Stromal cell of bone marrow (primary cell): ENCODE measurements at regions not wholly inside any gene's neighbourhood (a gene's known extent, or its start where the extent isn't known, plus 50 kb on each side); places are given as distances from the start of the nearest gene placed in this dataset.
A peak's percentile ranks its signal among the peaks of the same experiment; 100 is the strongest.

Experiments used
- DNase-seq: peaks from one replicate; pipeline ENCODE4 v3.0.0-alpha.2; 2012; ENCODE audit warnings: low read depth

- no peak for DNase-seq
Observed at GRCh38 chr15:36469311-36469966, 110.0 kb upstream of the CDIN1 start.

- DNase-seq, result no peak
Observed at GRCh38 chr15:36472672-36473071, 106.8 kb upstream of the CDIN1 start.

DNA sequence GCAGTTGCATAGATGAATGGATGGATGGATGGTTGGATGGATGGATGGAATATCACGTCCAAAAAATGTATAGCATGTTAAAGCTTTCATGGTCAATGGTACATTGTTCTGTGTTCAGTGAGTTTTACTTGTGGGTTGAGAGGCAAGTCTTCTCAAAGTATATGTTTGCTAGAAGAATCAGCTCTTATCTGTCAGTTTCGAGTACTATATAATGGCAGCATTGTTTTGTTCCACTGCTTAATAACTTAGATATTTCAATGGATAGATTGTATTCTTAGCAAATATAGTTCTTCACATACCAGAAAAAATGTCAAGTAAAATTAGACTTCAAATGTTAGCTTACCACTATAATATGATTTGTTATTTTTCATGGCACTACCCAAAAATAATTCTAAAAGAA is 100.9 kb upstream of the CDIN1 start:
- DNase-seq, result no peak

- DNase-seq, result no peak
Observed at GRCh38 chr15:36479200-36479896, 100.1 kb upstream of the CDIN1 start.

DNA sequence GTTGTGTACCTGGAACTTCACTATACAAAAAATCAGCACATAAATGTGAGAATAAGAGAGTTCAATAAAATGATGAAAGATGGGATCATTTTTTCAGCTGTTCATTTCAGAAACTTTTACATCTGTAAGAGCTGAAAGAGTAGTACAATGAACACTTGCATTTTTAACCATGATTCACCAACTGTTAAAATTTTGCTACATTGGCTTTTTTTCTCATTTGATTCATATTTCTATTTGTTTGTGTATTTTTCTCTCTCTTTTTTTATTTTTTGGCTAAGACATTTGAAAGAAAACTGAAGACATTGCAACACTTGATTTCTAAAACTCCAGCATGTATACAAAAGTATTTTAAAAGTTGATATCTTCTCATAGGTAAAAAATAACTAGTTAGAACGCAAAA is 98.3 kb upstream of the CDIN1 start:
- no peak for DNase-seq

GRCh38 chr15:36483409-36483808 is 96.0 kb upstream of the CDIN1 start:
- no peak for DNase-seq

GRCh38 chr15:36484038-36484778 is 95.2 kb upstream of the CDIN1 start:
- DNase-seq, result no peak

- no peak for DNase-seq
Observed at GRCh38 chr15:36491912-36492311, 87.5 kb upstream of the CDIN1 start.

DNA sequence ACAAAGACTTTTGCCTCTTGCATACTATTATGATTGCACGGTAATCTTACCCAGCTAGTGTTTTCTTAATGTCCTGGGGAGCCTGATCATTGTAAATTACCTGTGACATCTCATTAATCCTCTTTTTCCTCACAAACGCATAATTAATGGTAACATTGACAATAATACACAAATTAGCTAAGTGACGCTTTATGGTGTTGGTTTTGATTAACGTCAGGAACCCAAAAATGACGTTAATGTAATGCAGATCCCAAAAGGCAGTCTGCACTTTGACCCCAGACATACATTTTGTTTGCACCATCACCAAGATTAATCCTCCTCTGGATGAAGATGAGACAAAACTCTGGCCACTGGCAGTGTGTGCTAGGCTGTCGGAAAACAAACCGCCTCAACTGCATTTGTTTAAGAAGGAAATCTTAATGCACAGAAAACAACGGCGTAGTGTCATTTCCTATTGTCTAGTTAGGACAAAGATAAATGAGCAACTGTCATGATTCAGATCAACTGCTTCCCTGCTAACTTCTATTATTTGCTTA is 83.9 kb upstream of the CDIN1 start:
- DNase-seq, result no peak

GRCh38 chr15:36497901-36498300 is 81.5 kb upstream of the CDIN1 start:
- no peak for DNase-seq

GRCh38 chr15:36498401-36498800 is 81.0 kb upstream of the CDIN1 start:
- no peak for DNase-seq

- no peak for DNase-seq
Observed at GRCh38 chr15:36498916-36499315, 80.5 kb upstream of the CDIN1 start.

- DNase-seq, result no peak
Observed at GRCh38 chr15:36499412-36500389, 79.7 kb upstream of the CDIN1 start.

- DNase-seq, result peak; percentile 65
Observed at GRCh38 chr15:36501063-36501678, 78.3 kb upstream of the CDIN1 start.

- no peak for DNase-seq
Observed at GRCh38 chr15:36502509-36502908, 76.9 kb upstream of the CDIN1 start.

- no peak for DNase-seq
Observed at GRCh38 chr15:36506733-36507356, 72.6 kb upstream of the CDIN1 start.

- no peak for DNase-seq
Observed at GRCh38 chr15:36507458-36507857, 72.0 kb upstream of the CDIN1 start.

DNA sequence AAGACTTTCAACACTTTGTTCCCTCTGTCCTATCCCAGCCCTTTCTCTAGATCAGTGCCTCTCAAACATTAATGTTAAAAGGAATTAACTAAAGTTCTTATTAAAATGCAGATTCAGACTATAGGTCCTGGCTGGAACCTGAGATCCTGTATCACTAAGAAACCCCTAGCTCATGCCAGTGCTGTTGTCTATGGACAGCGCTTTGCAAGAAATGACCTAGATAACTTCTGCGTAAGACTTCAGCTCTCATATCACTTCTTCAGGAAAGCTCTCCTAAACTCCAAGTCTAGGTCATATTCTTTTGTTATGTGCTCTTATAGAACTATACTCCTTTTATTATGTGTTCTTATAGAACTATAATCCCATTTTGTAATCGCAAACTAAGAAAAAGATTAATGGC is 67.8 kb upstream of the CDIN1 start:
- no peak for DNase-seq

DNA sequence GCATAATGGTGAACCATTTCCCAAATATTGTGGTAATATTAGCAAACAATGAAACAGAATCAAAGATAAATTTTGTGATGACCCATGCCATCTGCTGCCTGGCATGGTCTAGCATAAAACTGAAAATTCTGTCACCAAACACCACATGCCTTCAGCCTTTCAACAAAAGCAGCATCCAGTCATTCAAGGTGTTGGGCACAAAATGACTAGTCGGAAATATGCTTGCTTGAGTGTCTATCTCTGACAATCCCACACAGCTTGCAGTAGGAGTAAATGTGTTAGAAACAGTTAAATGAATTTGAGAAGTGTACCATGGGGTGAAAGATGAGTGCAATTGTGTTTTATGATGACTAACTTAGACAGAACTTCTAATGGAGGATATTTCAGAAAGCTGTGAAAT is 61.7 kb upstream of the CDIN1 start:
- DNase-seq, result no peak

DNA sequence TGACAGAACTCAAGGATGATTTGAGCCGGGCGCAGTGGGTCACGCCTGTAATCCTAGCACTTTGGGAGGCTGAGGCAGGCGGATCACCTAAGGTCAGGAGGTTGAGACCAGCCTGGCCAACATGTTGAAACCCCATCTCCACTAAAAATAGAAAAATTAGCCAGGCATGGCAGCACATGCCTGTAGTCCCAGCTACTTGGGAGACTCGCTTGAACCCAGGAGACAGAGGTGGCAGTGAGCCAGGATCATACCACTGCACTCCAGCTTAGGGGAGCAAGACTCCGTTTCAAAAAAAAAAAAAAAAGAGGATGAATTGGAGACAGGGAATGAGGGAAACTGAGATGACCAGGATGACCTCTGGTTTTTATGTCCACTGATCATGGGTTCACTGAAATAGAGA is 60.4 kb upstream of the CDIN1 start:
- no peak for DNase-seq

- DNase-seq, result no peak
Observed at GRCh38 chr15:36525430-36525829, 54.0 kb upstream of the CDIN1 start.
